Cerebellar cortex (tissue), 1 donor: ENCODE measurements at regions not wholly inside any gene's neighbourhood (a gene's known extent, or its start where the extent isn't known, plus 50 kb on each side); places are given as distances from the start of the nearest gene placed in this dataset.
A peak's percentile ranks its signal among the peaks of the same experiment; 100 is the strongest.

Source experiments
- DNase-seq: peaks from one replicate; pipeline ENCODE4 v3.0.0-alpha.2; 2015; ENCODE audit warnings: low spot score

- no peak for DNase-seq
These were observed 511.7 kb downstream of the GALR1 start for GRCh38 chr18:77761332-77761731.

GRCh38 chr18:77762014-77762413, 512.4 kb downstream of the GALR1 start:
- DNase-seq: no peak

- DNase-seq: no peak
These were observed 513.0 kb downstream of the GALR1 start for GRCh38 chr18:77762642-77763041.

DNA sequence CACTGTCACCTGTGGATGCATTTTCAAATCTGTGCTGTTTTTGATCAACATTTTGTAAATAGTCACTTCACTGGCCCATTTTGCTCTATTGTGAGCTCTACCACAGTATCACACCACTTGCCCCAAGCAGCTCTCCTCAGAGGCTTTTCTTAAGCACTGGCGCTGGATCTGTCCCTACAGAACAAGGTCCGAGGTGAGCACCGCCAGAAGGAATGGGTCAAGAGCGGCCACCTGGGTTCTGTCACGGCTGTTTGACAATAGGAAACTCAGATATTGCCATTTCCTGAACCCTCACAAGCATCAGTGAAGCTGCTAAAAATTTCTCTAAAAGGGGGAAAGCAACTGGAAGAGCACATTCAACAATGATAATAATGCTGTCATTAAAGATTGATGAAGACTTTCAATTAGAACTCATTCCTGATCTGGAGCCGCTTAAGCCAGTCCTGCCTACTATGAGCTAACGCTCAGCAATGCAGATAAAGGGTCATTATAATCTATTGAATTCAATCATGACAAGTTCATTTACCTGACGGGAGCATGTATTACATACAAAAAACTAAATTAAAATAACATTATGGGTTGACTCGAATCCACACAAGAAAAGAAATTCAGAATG, 514.0 kb downstream of the GALR1 start:
- no peak for DNase-seq

- DNase-seq: peak; percentile 42
These were observed 515.8 kb downstream of the GALR1 start for GRCh38 chr18:77765468-77765867.

DNA sequence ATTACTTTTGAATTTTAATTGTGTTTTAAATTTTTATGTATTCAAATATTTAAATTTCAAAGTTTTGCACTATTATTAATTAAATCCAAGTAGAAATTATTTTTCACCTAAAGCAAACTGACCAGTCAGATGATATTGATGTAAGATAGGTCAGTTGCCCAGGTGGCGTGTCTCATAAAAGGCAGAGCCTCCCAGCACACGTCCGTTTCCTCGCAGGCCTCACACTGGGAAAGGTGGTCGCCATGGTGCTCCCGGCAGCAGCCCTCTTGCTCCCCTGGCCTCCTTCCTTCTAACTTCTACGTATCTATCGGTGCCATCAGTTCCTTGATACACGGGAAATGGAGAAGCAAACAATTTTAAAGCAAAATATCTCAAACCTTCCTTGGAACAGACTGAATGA, 516.8 kb downstream of the GALR1 start:
- DNase-seq: no peak

GRCh38 chr18:77772177-77772576, 522.5 kb downstream of the GALR1 start:
- DNase-seq: no peak

DNA sequence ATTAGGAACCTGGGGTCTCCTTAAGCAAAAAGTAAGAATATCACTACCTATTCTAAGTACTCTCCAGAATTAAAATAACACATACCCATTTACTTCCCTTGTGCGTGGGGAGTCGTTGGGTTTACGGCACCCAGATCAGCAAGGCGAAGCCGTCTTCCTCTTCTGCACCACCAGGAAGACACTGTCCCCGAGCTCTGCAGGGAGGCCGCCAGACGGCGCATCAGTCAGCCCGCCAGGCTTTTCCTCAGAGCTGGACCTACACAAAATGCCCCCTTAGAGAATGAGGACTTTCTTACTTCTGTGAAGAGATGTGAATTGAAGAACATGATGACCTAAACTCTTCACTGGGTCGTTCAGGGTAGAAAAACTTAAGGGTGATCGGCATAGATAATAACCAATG, 526.5 kb downstream of the GALR1 start:
- DNase-seq: no peak

DNA sequence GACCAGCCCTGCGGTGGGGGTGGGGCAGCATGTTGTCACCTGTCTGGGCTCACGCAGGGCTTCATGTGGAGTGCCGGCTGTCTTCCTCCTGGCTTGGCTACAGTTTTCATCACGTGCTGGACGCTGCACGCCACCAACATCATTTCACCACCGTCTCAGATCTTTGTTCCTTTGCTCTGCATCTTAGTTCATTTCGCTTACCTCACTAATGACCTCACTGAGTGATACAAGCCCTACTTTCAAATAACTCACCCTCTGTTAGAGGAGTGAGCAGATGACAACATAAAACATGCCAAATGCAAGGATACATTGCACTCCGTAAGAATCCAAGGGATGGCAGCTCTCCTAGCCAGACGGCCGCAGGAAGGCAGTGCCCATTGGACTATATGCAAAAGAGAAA, 527.5 kb downstream of the GALR1 start:
- DNase-seq: peak; percentile 48

DNA sequence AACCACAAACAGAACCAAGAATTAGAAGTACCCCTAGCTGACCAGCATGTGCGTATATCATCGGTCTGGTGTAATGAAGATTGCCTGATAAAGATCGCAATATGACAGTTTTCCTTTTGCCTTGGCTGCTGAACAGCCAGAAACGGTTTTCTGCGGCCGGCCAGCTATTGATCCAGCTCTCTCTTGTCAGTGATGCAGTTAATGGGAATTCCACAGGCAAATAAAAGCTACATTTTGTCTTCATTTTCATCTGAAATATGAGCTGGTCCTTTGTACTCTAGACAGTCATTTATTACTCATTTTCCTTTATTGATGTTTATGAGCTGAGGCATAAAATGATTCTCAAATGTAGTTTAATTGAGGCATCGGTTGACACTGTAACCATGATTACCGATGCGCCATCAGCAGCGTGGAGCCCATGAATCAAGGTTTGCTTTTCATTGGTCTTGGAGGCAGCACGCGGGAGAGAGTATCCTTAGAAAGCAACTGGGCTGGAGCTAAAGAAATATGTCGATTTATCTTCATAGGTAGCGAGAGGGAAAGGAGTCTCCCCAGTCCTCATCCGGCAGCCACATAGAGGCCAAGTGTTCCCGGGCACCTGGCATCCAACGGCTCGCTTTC, 535.2 kb downstream of the GALR1 start:
- DNase-seq: no peak

DNA sequence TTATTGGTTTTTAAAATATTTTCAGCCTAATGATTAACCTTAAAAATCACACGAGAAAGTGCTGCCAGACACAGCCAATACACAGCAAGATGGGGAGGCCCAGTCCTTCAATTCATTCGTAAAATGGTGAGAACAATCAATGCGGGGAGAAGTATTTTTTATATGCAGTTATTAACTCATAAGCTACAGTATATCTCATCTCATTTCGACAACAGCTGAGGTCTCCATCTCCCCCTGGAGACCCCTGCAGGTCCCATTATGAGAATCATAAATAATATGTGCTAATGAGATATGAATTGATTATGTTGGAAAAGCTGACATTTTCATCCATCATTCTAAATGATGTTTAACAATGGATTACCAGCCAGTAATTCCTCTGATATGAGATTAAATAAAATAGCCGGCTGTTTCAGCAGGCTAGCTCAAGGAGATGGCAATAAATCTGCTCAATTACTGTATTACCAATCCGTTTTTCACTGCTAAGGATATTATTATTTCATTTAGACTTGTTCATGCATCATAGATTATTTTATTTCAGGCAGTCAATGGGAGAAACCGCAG, 535.8 kb downstream of the GALR1 start:
- no peak for DNase-seq

- no peak for DNase-seq
These were observed 553.4 kb downstream of the GALR1 start for GRCh38 chr18:77803024-77803423.

DNA sequence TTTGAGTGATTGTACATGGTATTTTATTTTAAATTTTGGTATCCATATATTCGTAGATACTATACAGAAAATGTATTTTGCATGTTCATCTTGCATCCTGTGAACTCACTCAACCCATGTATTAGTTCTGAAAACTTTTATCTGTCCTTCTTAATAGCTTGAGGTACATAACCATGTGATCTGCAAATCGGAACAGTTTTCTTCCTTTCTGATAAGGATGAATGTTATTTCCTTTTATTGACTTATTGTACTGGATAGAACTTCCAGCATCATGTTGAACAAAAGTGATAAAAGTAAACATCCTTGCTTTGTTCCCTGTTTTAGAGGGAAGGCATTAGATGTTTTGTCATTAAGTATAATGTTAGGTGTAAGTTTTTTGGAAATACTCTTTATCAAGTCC, 554.7 kb downstream of the GALR1 start:
- DNase-seq: no peak

DNA sequence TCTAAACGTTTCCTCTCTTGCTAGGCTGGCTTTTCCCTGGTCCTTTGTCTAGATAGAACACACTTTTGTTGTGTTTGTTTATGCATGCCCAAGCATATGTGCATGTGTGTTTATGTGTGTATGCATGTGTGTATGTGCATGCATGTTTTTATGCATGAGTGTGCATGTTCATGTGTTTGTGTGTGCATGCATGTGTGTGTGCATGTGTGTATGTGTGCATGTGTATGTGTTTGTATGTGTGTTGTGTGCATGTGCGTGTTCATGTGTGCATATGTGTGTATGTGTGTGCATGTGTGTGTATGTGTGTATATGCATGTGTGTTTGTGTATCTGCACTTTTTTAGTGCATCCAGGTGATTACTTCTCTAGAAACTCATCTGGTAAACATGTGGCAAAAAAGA, 558.0 kb downstream of the GALR1 start:
- DNase-seq: no peak

DNA sequence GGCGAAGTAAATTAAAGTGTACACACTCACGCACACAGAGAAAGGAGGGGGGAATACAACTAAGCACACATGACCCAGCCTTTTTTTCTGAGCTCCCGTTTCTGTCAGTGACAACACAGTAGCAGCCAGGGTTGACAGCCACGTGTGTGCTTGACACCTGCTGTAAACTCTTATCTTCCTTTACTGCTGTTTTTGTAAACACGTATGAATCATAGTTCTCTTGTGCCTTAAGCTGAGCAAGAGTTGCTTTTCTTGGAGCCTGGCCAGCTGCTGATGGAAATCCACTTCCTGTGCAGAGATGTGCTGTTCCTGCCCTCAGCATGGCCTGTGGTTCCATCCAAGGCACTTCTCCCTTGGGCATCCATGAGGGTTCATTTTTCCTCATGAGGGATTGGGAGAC, 561.9 kb downstream of the GALR1 start:
- no peak for DNase-seq

GRCh38 chr18:77815666-77816338, 566.2 kb downstream of the GALR1 start:
- no peak for DNase-seq

DNA sequence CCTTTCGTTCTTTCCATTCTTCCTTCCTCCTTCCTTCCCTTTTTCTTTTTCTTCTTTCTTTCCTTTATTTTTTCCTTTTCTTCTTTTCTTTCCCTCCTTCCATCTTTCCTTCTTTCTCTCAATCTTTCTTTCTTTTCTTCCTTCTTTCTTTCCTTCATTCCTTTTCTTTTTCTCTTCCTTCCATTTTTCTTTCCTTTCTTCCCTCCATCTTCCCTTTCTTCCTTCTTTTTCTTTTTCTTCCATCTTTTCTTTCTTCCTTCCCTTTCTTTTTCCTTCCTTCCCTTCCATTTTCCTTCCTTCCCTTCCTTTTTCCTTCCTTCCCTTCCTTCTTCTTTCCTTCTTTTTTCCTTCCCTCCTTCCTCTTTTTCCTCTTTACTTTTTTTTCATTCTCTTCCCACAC, 568.7 kb downstream of the GALR1 start:
- no peak for DNase-seq

DNA sequence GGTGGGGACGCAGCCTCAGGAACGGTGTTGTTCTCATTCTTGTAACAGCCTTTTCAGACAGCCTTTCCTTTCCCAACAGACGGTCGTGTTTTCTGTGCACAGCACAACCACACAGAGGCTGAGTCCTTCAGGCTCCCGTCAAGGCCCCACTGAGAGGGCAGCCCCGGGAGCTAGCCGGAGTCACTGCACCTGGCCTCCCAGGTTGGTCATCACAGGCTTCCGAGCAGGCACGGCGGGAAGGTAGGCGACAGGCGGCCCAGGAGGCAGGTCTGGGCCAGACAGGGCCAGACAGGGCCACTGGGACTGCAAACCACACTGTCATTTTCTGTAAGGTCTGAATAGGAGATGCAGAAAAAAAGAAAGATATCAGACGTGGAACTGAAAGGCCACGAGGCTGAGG, 570.8 kb downstream of the GALR1 start:
- DNase-seq: no peak

GRCh38 chr18:77821892-77822291, 572.2 kb downstream of the GALR1 start:
- DNase-seq: no peak

GRCh38 chr18:77822632-77823031, 573.0 kb downstream of the GALR1 start:
- DNase-seq: no peak

DNA sequence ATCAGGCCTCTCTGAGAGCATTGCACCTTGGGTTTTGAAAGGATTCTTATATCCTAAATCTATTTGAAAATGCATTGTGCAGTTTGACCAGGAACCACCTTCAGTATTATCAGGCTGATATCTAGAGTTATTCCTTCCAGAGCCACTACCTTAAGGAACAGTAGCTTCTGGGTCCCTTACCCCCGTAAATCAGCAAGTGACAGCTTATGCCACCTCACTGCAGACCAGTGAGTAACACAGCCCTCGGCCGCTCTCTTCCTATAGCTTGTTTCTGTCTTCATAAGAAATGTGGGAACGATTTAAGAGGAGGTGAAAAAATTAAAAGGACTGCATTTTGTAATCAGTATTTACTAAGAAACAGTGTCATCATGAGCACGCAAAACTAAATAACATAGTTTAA, 584.2 kb downstream of the GALR1 start:
- DNase-seq: no peak

GRCh38 chr18:77851802-77852201, 602.2 kb downstream of the GALR1 start:
- DNase-seq: no peak

DNA sequence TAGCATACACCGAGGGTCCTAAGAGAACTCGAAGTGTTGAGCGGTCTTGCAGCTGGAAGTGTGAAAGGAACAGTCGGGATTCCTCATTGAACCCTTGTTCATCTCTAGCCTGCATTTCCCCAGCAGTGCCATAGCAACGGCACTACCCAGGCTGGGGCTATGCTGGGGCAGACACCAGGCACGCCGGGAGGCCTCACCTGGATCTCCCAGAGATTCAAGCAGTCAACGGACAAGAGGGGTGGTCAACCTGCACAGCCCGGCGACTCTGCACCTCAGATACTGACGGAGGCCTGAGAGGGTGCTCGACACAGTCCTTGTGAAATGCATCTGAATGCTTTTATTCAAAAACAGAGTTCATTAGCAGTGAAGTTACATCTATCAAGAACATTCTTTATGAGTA, 604.2 kb downstream of the GALR1 start:
- no peak for DNase-seq
